ENCODE measurements at regions not wholly inside any gene's neighbourhood (a gene's known extent, or its start where the extent isn't known, plus 50 kb on each side); places are given as distances from the start of the nearest gene placed in this dataset.
"Not testable (repeated sequence)": the region's sequence is repeated elsewhere in the genome, so short reads cannot be mapped to it uniquely, and the experiment has no call there.

GRCh38 chr1:217133092-217133491 lies 409.9 kb upstream of the ESRRG start:
- TF ChIP-seq CTCF (IDR thresholded peaks at IDR 0.05) = no peak
- Histone ChIP-seq H3K36me3 (no peaks in the 10 kb centered on the region), H3K27me3 (peaks cover 47% of the 10 kb centered on the region), H3K27ac (no peak overlapping the region), H3K4me3 (no peak overlapping the region), H3K9ac (ENCODE audit: low read depth in 2 of 2, low read length in 2 of 2) (no peak overlapping the region), H3K4me1 (no peaks in the 10 kb centered on the region), H3K9me3 (no peaks in the 10 kb centered on the region)
- intact Hi-C loops (cut with DNase I) = no loop called here
- no peak for DNase-seq

GRCh38 chr1:217123340-217123739 lies 400.1 kb upstream of the ESRRG start:
- H3K27me3 ChIP-seq; H3K36me3 ChIP-seq; H3K4me3 ChIP-seq; intact Hi-C loops (cut with DNase I); H3K27ac ChIP-seq; H3K9ac ChIP-seq (ENCODE audit: low read depth in 2 of 2, low read length in 2 of 2); DNase-seq; H3K4me1 ChIP-seq; H3K9me3 ChIP-seq: not testable (repeated sequence)

- Histone ChIP-seq H3K9me3 (no peaks in the 10 kb centered on the region), H3K36me3 (no peaks in the 10 kb centered on the region), H3K4me3 (no peak overlapping the region), H3K4me1 (no peaks in the 10 kb centered on the region), H3K27me3 (no peaks in the 10 kb centered on the region), H3K27ac (no peak overlapping the region), H3K9ac (ENCODE audit: low read depth in 2 of 2, low read length in 2 of 2) (no peak overlapping the region)
- TF ChIP-seq CTCF (IDR thresholded peaks at IDR 0.05) = no peak
- no peak for DNase-seq
- intact Hi-C loops (cut with DNase I) = no loop called here
Observed at GRCh38 chr1:217117973-217118465, 394.8 kb upstream of the ESRRG start.

GRCh38 chr1:217115404-217116380 lies 392.5 kb upstream of the ESRRG start:
- no peak for TF ChIP-seq CTCF (IDR thresholded peaks at IDR 0.05)
- Histone ChIP-seq H3K27ac (no peak overlapping the region), H3K9me3 (no peaks in the 10 kb centered on the region), H3K4me1 (no peaks in the 10 kb centered on the region), H3K9ac (ENCODE audit: low read depth in 2 of 2, low read length in 2 of 2) (no peak overlapping the region), H3K36me3 (no peaks in the 10 kb centered on the region), H3K27me3 (no peaks in the 10 kb centered on the region), H3K4me3 (no peak overlapping the region)
- no peak for DNase-seq
- intact Hi-C loops (cut with DNase I) = no loop called here

GRCh38 chr1:217109928-217110327 lies 386.7 kb upstream of the ESRRG start:
- Histone ChIP-seq H3K4me1 (no peaks in the 10 kb centered on the region), H3K9ac (ENCODE audit: low read depth in 2 of 2, low read length in 2 of 2) (no peak overlapping the region), H3K27me3 (no peaks in the 10 kb centered on the region), H3K4me3 (no peak overlapping the region), H3K27ac (no peak overlapping the region), H3K9me3 (no peaks in the 10 kb centered on the region), H3K36me3 (no peaks in the 10 kb centered on the region)
- no peak for TF ChIP-seq CTCF (IDR thresholded peaks at IDR 0.05)
- no peak for DNase-seq
- intact Hi-C loops (cut with DNase I) = no loop called here
